ENCODE measurements at regions not wholly inside any gene's neighbourhood (a gene's known extent, or its start where the extent isn't known, plus 50 kb on each side); places are given as distances from the start of the nearest gene placed in this dataset.

DNA sequence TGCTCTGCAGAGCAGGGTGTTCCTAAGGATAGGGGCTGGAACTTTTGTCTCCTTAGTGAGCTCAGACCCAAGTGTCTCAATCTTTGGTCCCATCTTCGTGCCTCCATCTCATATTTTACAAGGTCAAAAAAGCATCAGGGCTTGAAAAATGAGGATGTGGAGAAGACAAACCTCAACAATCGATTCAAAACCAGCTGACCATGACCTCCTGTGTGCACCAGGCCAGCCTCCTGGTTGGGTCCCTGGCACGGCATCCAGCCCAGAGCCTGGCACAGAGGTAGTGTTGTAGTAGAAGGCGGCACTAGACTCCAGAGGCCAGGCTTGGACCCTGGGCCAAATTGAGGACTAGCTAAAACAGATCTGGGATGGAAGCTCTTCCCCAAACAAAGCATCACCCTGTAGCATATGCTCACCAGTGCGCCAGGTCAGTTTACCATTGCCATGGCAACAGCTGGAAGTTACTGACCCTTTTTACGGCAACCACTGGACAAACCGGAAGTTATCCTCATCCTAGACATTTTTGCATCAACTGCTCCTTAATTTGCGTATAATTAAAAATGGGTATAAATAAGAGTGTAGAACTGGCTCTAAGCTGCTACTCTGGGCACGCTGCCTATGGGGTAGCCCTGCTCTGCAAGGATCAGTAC is 69.3 kb upstream of the BLCAP start:
- no peak for DNase-seq

DNA sequence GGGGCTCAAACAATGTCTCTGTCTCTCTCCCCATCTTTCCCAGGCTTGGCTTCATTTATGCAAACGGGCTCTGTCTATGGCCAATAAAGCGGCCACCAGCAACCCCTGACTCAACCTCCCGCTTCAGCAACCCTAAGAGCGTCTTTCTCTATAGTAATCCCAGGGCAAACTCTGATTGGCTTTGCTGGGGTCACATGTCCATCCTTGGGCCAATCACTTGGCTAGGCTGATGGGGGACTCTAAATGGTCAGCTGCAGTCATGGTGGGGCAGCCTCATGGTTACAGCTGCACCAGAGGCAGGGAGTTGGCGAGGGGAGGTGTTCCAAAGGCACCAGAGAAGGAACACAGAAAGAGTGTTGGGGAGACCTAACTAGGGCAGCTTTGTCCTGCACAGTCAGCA is 68.5 kb upstream of the BLCAP start:
- no peak for DNase-seq

DNA sequence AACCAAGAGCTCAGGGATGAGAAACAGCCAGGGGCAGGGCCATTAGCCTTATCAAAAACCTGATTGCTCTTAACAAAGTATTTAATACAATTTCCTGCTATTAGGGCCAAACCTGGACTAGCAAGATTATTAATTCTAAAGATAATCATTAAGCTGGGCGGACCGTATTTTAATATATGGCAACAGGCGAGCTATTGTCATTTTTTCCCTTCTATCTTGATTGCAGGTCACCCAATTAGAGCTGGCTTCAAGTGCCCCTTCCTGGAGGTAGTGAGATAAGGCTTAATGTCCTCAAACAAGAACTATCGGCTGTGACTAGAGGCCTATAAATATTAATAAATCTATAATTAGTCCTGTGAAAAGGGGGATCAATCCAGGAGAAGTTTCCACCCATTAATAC is 66.0 kb upstream of the BLCAP start:
- DNase-seq, result no peak

DNA sequence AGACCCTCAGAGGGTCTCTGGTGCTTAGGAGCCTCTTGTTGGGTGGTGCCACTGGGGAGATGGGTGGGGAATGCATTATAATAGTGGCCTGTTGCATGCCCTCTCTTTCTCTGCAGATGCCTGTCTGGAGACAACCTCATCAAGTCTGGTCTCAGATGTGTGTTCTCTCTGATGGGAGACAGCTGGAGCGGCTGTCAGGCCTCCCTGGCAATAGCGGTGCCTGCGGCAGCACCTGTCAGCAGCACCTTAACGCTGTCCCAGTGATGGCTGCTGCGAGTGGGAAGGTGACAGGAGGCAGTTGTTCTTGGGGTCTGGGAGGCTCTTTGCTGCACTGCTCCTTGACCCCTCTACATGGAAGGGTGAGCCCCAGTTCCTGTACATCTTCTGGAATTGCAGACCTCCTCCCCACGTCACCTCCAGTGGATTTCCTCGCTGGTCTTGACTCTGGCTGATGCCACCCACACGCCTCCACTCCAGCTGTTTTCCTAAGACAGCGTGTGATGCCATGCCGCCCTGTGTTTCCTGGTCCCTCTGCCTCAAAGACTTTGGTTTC is 63.3 kb upstream of the BLCAP start:
- no peak for DNase-seq

DNA sequence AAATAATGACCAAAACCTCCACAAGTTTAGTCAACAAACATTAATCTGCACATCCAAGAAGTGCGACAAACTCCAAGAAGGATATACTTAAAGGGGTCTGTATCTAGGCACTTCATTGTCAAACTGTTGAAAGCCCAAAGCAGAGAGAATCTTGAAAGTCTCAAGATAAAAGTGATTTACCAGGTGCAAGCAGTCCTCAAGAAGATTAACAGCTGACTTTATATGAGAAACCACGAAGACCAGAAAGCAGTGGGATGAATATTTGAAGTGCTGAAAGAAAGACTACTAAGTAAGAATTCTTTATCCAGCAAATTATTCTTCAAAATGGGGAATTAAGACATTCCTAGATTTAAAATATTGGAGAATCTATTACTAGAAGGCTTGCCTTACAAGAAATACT is 58.4 kb upstream of the BLCAP start:
- DNase-seq, result no peak

DNA sequence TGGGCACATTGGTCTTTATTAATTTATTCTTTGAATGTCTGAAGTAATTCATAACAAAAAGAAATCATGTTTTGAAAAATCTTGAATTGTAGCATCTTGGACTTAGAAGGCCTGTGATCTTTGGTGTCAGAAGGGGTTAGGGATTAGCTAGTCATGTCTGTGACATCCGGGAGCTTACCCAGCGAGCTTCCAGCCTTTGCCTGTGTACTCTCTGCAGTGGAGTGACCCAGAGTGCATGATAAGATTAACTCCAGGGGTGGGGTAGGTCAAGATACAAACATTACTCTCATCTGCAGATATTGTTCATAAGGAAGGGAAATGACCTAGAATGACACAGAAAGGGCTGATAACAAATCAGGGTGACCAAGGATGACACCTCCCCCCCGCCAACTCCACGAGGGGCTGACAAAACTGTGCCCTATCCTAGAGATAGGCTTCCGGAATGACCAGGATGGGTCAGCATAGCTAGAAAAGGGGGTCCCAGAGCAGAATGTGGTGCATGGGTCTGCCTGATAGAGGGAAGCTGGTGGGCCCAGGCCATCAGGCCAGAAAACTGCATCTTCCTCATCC is 56.6 kb upstream of the BLCAP start:
- no peak for DNase-seq

DNA sequence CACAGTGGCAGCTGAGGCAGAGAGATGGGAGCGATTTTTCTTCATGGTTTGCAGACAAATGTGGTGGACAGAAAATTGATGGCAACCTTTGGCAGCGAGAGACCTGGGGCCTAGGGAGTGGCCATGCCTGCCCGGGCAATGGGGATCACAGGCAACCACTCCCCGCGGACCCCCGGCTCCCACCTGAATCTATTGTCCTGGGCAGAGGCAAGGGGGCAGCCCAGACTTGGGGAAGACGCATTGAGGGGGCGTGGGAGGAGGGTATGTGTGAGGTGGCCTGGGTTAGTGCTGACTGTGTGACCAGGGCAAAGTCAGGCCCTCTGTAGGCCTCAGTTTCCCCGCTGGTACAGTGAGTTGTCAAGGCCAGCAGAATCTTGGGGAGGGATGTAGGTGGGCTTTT is 53.6 kb upstream of the BLCAP start:
- no peak for DNase-seq

DNA sequence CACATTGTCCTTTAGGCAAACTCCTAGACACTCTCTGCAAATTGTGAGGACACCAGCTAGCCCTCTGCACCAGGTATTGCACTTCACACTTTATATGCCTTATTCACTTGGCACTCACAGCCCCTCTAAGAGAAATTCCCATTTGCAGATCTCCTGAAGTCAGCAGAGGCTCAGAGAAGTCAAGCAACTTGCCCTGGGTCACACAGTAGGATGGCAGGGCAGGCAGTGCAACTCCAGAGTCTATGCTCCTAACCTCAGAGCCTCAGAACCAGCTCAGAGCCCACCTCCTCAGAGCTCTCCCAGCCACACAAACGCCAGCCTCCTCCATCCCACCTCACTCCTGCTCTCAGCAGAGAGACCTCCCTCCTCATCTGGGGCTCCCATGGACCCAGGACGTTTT is 52.4 kb upstream of the BLCAP start:
- no peak for DNase-seq

DNA sequence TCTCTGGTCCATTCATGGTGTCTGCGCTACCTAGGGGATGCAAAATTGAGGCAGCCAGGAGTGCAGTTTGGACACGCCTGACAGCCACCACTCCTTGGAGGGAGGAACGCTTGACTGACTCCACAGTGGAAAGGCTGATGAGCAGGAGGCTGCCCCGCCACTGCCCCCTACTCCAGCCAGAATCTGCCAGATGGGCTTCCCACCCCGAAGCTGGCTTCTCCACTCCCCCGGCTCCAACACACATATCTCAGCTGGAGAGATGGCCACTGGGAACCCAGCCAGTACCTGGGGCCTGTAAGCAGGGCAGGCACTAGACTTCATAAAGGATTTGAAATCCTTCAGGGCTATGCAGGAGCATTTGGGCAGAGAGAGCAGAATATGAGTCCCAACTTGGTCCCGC is 51.4 kb upstream of the BLCAP start:
- no peak for DNase-seq

DNA sequence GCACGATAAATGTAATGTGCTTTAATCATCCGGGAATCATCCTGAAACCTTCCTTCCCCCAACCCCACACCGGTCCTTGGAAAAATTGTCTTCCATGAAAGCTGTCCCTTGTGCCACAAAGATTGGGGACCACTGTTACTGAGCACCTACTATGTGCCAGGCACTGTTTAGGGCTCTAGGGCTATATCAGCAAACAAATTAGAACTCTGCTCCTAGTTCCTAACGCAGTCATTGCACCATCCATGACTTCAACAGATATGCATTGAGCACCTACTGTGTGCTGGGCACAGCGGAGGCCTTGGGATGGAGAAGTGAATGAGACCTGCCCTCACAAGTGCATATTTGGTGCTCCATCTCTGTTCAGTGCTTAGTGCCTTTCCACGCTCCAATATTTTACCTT is 50.3 kb upstream of the BLCAP start:
- DNase-seq, result no peak

Data from inflammatory macrophage treated with lipopolysaccharide for 4 hours (primary cell).